Ishikawa (cell line): ENCODE measurements at regions not wholly inside any gene's neighbourhood (a gene's known extent, or its start where the extent isn't known, plus 50 kb on each side); places are given as distances from the start of the nearest gene placed in this dataset.

ENCODE experiments used
- CEBPB ChIP-seq: IDR thresholded peaks from 2 replicates; pipeline ENCODE4 v1.6.1; 2012
- CREB1 ChIP-seq: IDR thresholded peaks from 2 replicates; pipeline ENCODE4 v1.6.1; 2012; ENCODE audit warnings: low read depth
- EGR1 ChIP-seq: IDR thresholded peaks from 2 replicates; pipeline ENCODE4 v1.6.1; 2012
- EP300 ChIP-seq: IDR thresholded peaks from 2 replicates; pipeline ENCODE4 v1.6.1; 2012; ENCODE audit warnings: borderline replicate concordance
- FOXM1 ChIP-seq: IDR thresholded peaks from 2 replicates; pipeline ENCODE4 v1.6.1; 2012; ENCODE audit warnings: low read depth, borderline replicate concordance
- NFIC ChIP-seq: IDR thresholded peaks from 2 replicates; pipeline ENCODE4 v1.6.1; 2012
- RAD21 ChIP-seq: IDR thresholded peaks from 2 replicates; pipeline ENCODE4 v1.6.1; 2012; ENCODE audit warnings: low read depth
- TAF1 ChIP-seq: IDR thresholded peaks from 2 replicates; pipeline ENCODE4 v1.6.1; 2012; ENCODE audit warnings: low read depth, mild to moderate bottlenecking
- TCF12 ChIP-seq: IDR thresholded peaks from 2 replicates; pipeline ENCODE4 v1.6.1; 2012; ENCODE audit warnings: low read depth
- TEAD4 ChIP-seq: IDR thresholded peaks from 2 replicates; pipeline ENCODE4 v1.6.1; 2012
- YY1 ChIP-seq: IDR thresholded peaks from 2 replicates; pipeline ENCODE4 v1.6.1; 2012; ENCODE audit warnings: low read depth
- ZBTB7A ChIP-seq: IDR thresholded peaks from 2 replicates; pipeline ENCODE4 v1.6.1; 2012; ENCODE audit warnings: low read depth
- TF ChIP-seq, protein P1 (sequence below): IDR thresholded peaks from 2 replicates; pipeline ENCODE4 v1.6.1; 2012; ENCODE audit warnings: low read depth, mild to moderate bottlenecking
- TF ChIP-seq, protein P2 (sequence below): IDR thresholded peaks from 2 replicates; pipeline ENCODE4 v1.6.1; 2012
- TF ChIP-seq, protein P3 (sequence below): IDR thresholded peaks from 2 replicates; pipeline ENCODE4 v1.6.1; 2012

DNA sequence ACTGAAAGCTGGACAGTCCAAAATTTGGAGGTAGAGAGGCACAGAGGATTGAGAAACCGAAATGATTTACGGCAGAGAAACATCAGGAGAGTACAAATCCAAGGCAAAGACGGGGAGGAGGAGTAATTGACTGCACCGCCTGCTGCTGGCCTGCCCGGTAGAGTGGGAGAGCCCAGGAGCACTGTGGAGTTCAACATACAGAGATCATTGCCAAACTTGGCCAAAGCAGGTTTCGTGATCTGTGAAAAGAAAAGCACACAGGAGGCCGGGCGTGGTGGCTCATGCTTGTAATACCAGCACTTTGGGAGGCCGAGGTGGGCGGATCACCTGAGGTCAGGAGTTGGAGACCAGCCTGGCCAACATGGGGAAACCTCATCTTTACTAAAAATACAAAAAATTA lies 306.0 kb upstream of the PFKP start:
- TF ChIP-seq, protein P1, sequence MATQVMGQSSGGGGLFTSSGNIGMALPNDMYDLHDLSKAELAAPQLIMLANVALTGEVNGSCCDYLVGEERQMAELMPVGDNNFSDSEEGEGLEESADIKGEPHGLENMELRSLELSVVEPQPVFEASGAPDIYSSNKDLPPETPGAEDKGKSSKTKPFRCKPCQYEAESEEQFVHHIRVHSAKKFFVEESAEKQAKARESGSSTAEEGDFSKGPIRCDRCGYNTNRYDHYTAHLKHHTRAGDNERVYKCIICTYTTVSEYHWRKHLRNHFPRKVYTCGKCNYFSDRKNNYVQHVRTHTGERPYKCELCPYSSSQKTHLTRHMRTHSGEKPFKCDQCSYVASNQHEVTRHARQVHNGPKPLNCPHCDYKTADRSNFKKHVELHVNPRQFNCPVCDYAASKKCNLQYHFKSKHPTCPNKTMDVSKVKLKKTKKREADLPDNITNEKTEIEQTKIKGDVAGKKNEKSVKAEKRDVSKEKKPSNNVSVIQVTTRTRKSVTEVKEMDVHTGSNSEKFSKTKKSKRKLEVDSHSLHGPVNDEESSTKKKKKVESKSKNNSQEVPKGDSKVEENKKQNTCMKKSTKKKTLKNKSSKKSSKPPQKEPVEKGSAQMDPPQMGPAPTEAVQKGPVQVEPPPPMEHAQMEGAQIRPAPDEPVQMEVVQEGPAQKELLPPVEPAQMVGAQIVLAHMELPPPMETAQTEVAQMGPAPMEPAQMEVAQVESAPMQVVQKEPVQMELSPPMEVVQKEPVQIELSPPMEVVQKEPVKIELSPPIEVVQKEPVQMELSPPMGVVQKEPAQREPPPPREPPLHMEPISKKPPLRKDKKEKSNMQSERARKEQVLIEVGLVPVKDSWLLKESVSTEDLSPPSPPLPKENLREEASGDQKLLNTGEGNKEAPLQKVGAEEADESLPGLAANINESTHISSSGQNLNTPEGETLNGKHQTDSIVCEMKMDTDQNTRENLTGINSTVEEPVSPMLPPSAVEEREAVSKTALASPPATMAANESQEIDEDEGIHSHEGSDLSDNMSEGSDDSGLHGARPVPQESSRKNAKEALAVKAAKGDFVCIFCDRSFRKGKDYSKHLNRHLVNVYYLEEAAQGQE: no peak
- no peak for TF ChIP-seq ZBTB7A
- no peak for TF ChIP-seq CREB1
- no peak for TF ChIP-seq FOXM1
- TF ChIP-seq, protein P2, sequence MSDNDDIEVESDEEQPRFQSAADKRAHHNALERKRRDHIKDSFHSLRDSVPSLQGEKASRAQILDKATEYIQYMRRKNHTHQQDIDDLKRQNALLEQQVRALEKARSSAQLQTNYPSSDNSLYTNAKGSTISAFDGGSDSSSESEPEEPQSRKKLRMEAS: no peak
- TF ChIP-seq RAD21: no peak
- no peak for TF ChIP-seq CEBPB
- TF ChIP-seq, protein P3, sequence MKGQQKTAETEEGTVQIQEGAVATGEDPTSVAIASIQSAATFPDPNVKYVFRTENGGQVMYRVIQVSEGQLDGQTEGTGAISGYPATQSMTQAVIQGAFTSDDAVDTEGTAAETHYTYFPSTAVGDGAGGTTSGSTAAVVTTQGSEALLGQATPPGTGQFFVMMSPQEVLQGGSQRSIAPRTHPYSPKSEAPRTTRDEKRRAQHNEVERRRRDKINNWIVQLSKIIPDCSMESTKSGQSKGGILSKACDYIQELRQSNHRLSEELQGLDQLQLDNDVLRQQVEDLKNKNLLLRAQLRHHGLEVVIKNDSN: no peak
- TF ChIP-seq EGR1: no peak

DNA sequence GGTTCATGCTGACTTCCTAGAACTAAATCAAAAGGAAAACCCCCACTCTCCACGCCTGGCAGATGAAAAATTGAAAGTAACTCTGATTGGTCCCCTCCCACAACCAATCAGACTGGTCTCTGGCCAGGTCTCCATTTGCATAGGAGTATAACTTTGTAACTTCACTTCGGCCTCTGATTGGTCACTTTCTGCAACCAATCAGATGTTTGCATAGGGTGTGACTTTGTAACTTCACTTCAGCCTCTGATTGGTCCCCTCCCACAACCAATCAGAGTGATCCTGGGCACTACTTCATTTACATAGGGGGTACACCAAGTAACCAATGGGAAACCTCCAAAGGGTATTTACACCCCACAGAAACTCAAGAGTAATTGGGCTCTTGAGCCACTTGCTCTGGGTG lies 306.6 kb upstream of the PFKP start:
- TF ChIP-seq, protein P2: no peak
- TF ChIP-seq TEAD4: no peak
- no peak for TF ChIP-seq EP300
- no peak for TF ChIP-seq TAF1
- no peak for TF ChIP-seq ZBTB7A
- TF ChIP-seq FOXM1: no peak
- TF ChIP-seq TCF12: no peak
- TF ChIP-seq, protein P3: no peak
- TF ChIP-seq CEBPB: no peak
- TF ChIP-seq YY1: no peak
- TF ChIP-seq EGR1: no peak
- TF ChIP-seq RAD21: no peak

DNA sequence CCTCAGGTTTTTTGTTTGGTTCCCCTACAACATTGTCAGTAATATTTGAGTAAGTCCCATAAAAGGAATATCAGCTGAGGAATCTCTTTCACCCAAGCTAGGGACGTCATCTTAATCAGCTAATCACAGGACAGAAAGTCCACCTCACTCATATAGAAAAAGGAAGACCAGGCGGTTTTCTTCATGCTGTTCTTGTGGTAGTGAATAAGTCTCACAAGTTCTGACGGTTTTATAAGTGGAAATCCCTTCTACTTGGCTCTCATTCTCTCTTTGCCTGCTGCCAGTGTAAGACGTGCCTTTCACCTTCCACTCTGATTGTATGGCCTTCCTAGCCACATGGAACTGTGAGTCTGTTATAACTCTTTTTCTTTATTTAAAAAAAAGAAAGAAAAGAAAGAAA lies 308.1 kb upstream of the PFKP start:
- no peak for TF ChIP-seq TCF12
- TF ChIP-seq ZBTB7A: no peak
- TF ChIP-seq, protein P2: no peak
- no peak for TF ChIP-seq RAD21
- no peak for TF ChIP-seq FOXM1
- TF ChIP-seq NFIC: no peak
- TF ChIP-seq, protein P3: no peak
- TF ChIP-seq, protein P1: no peak
- no peak for TF ChIP-seq CEBPB
- TF ChIP-seq EP300: no peak
- no peak for TF ChIP-seq YY1
- TF ChIP-seq TAF1: no peak
- TF ChIP-seq CREB1: no peak

DNA sequence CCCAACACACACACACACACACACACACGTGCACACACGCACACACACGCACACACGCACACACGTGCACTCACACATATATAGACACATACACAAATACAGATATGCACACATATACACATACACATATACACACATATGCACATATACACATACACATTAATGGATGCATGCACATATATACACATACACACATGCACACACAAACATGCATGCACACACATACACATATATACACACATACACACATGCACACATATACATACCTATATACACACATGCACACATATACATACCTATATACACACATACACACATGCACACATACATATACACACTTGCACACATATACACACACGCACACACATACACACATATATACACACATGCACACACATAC lies 312.4 kb upstream of the PFKP start:
- TF ChIP-seq, protein P3: no peak
- no peak for TF ChIP-seq YY1
- TF ChIP-seq, protein P1: no peak
- no peak for TF ChIP-seq FOXM1
- TF ChIP-seq, protein P2: no peak
- no peak for TF ChIP-seq RAD21
- TF ChIP-seq CREB1: no peak
- no peak for TF ChIP-seq TEAD4
- no peak for TF ChIP-seq CEBPB
- TF ChIP-seq ZBTB7A: no peak
- TF ChIP-seq NFIC: no peak
- no peak for TF ChIP-seq EGR1
- TF ChIP-seq TCF12: no peak
- no peak for TF ChIP-seq EP300
- TF ChIP-seq TAF1: no peak
